ENCODE measurements at regions not wholly inside any gene's neighbourhood (a gene's known extent, or its start where the extent isn't known, plus 50 kb on each side); places are given as distances from the start of the nearest gene placed in this dataset.

GRCh38 chr3:189517981-189518380 is 113.2 kb upstream of the TP63 start:
- TF ChIP-seq CTCF (IDR thresholded peaks at IDR 0.05 in 8 of 11, conservative IDR thresholded peaks at IDR 0.05 in 3 of 11), result no peak
- no peak for TF ChIP-seq POLR2AphosphoS5 (IDR thresholded peaks at IDR 0.05)
- TF ChIP-seq POLR2A (IDR thresholded peaks at IDR 0.05), result no peak
